ENCODE measurements at regions not wholly inside any gene's neighbourhood (a gene's known extent, or its start where the extent isn't known, plus 50 kb on each side); places are given as distances from the start of the nearest gene placed in this dataset.

DNA sequence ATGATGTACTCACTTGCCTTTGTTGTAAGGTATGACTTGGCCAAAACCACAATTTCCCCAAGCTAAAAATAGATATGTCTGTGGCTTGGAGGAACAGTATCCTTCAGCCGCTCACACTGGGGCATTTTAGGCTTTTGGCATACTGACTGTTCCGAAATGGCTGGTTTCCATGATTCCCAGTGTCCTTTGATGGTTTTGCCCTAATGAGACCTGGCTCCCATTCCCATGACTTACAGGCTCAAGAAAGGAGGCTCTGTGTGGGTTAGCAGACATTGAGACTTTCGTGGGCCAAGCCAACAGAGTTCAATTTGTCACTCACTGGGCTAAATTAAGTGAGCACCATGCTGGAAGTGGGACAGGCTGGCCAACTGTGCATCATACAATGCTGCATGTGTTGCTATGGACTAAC is 150.6 kb downstream of the CEP135 start:
- no peak overlapping the region for H3K4me2 ChIP-seq
- no peaks in the 10 kb centered on the region for H3K27me3 ChIP-seq (ENCODE audit: insufficient read depth)
- DNase-seq: no peak
- WGBS (ENCODE audit: low lambda C conversion rate): 66% methylated on average over 3 of the region's 3 CpGs
- no peak overlapping the region for H3K9ac ChIP-seq
- no peak overlapping the region for H3K27ac ChIP-seq (ENCODE audit: low read depth in 2 of 2, low read length in 1 of 2)
- H4K20me1 ChIP-seq (ENCODE audit: insufficient read depth): no peaks in the 10 kb centered on the region
- peaks cover 4% of the 10 kb centered on the region for H3F3A ChIP-seq (replicated peaks; ENCODE audit: insufficient read depth)
- H3K9me3 ChIP-seq: no peaks in the 10 kb centered on the region
- H3K36me3 ChIP-seq (replicated peaks in 1 of 2; ENCODE audit: control insufficient read depth in 1 of 2, insufficient read depth in 2 of 2, low read length in 1 of 2): no peaks in the 10 kb centered on the region
- H3K9me2 ChIP-seq: no peaks in the 10 kb centered on the region
- TF ChIP-seq FOSL2 (IDR thresholded peaks at IDR 0.05; ENCODE audit: borderline replicate concordance, low read depth): no peak
- TF ChIP-seq, protein P1, sequence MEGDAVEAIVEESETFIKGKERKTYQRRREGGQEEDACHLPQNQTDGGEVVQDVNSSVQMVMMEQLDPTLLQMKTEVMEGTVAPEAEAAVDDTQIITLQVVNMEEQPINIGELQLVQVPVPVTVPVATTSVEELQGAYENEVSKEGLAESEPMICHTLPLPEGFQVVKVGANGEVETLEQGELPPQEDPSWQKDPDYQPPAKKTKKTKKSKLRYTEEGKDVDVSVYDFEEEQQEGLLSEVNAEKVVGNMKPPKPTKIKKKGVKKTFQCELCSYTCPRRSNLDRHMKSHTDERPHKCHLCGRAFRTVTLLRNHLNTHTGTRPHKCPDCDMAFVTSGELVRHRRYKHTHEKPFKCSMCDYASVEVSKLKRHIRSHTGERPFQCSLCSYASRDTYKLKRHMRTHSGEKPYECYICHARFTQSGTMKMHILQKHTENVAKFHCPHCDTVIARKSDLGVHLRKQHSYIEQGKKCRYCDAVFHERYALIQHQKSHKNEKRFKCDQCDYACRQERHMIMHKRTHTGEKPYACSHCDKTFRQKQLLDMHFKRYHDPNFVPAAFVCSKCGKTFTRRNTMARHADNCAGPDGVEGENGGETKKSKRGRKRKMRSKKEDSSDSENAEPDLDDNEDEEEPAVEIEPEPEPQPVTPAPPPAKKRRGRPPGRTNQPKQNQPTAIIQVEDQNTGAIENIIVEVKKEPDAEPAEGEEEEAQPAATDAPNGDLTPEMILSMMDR (IDR thresholded peaks at IDR 0.05): no peak
- TF ChIP-seq ELF1 (IDR thresholded peaks at IDR 0.05): no peak
- no peak for TF ChIP-seq GABPA (IDR thresholded peaks at IDR 0.05; ENCODE audit: low read depth)
- ChIA-PET CTCF (no interaction called here), POLR2A (no interaction called here)
- no peak overlapping the region for H3K4me3 ChIP-seq (ENCODE audit: low read depth in 2 of 2, low read length in 1 of 2)
- H2AFZ ChIP-seq (ENCODE audit: low read depth): no peak overlapping the region
- H3K4me1 ChIP-seq (ENCODE audit: control insufficient read depth in 1 of 2, insufficient read depth in 2 of 2, low read depth in 1 of 2, low read length in 1 of 2): no peaks in the 10 kb centered on the region; a peak in 1 of 4 replicates
- no peaks in the 10 kb centered on the region for H3K79me2 ChIP-seq (ENCODE audit: insufficient read depth)

DNA sequence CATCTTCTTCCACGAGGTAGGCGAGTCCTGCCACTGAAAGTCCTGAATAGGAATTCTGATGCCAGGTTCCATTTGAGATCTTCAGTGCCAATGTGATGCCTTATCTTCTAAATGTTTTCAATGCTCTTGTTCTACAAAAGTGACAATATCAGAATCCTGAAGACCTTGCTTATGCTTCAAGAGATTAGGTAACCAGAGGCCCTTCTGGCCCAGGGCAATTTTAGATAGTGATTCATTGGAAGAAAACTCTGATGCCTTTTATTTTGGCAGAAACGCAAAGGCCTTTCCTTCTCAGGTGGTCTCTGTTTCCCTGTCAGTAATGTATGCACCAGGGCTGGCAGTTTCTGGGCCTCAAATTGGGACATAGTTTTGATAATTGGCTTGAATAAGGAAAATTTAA is 144.8 kb downstream of the CEP135 start:
- no peaks in the 10 kb centered on the region; a peak in 2 of 4 replicates for H3K4me1 ChIP-seq (ENCODE audit: control insufficient read depth in 1 of 2, insufficient read depth in 2 of 2, low read depth in 1 of 2, low read length in 1 of 2)
- H3K9me2 ChIP-seq: no peaks in the 10 kb centered on the region
- no peaks in the 10 kb centered on the region for H3K9me3 ChIP-seq
- ChIA-PET CTCF (no interaction called here), POLR2A (no interaction called here)
- no peaks in the 10 kb centered on the region; the same call in 1 of the 2 replicates for H3K79me2 ChIP-seq (ENCODE audit: insufficient read depth)
- H3F3A ChIP-seq (replicated peaks; ENCODE audit: insufficient read depth): peaks cover 4% of the 10 kb centered on the region
- 85% methylated on average over 3 of the region's 3 CpGs for WGBS (ENCODE audit: low lambda C conversion rate)
- no peaks in the 10 kb centered on the region for H3K36me3 ChIP-seq (replicated peaks in 1 of 2; ENCODE audit: control insufficient read depth in 1 of 2, insufficient read depth in 2 of 2, low read length in 1 of 2)
- no peak overlapping the region for H3K9ac ChIP-seq
- H3K27ac ChIP-seq (ENCODE audit: low read depth in 2 of 2, low read length in 1 of 2): no peak overlapping the region
- H3K4me2 ChIP-seq: no peak overlapping the region
- H3K27me3 ChIP-seq (ENCODE audit: insufficient read depth): no peaks in the 10 kb centered on the region
- no peak for TF ChIP-seq NRF1 (IDR thresholded peaks at IDR 0.05; ENCODE audit: low read depth, low read length)
- no peak for TF ChIP-seq SIN3A (IDR thresholded peaks at IDR 0.05; ENCODE audit: borderline replicate concordance, low read depth, low read length)
- no peak for TF ChIP-seq FOSL2 (IDR thresholded peaks at IDR 0.05; ENCODE audit: borderline replicate concordance, low read depth)
- TF ChIP-seq NFIC (IDR thresholded peaks at IDR 0.05; ENCODE audit: borderline replicate concordance): no peak
- no peak for TF ChIP-seq EZH2phosphoT487 (IDR thresholded peaks at IDR 0.05; ENCODE audit: borderline replicate concordance, low read depth)
- TF ChIP-seq ZBTB33 (IDR thresholded peaks at IDR 0.05; ENCODE audit: borderline replicate concordance, low read depth): no peak
- TF ChIP-seq, protein P2, sequence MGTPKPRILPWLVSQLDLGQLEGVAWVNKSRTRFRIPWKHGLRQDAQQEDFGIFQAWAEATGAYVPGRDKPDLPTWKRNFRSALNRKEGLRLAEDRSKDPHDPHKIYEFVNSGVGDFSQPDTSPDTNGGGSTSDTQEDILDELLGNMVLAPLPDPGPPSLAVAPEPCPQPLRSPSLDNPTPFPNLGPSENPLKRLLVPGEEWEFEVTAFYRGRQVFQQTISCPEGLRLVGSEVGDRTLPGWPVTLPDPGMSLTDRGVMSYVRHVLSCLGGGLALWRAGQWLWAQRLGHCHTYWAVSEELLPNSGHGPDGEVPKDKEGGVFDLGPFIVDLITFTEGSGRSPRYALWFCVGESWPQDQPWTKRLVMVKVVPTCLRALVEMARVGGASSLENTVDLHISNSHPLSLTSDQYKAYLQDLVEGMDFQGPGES (IDR thresholded peaks at IDR 0.05; ENCODE audit: low read depth, low read length): no peak
- no peak overlapping the region for H2AFZ ChIP-seq (ENCODE audit: low read depth)
- DNase-seq: no peak
- no peak overlapping the region for H3K4me3 ChIP-seq (ENCODE audit: low read depth in 2 of 2, low read length in 1 of 2)
- no peaks in the 10 kb centered on the region for H4K20me1 ChIP-seq (ENCODE audit: insufficient read depth)
